Karpas-422 (cell line): ENCODE measurements at regions not wholly inside any gene's neighbourhood (a gene's known extent, or its start where the extent isn't known, plus 50 kb on each side); places are given as distances from the start of the nearest gene placed in this dataset.

Source experiments
- DNase-seq: peaks from one replicate; pipeline ENCODE4 v3.0.0-alpha.2; 2015
- H2AFZ ChIP-seq: fragments of 200-600 bp; sonication (generic); 2 replicates; pipeline ENCODE4 v1.6.1; 2014; ENCODE audit warnings: antibody characterized with exemption, low read length, mixed read lengths
- H3K27ac ChIP-seq: fragments of 200-600 bp; sonication (generic); 2 replicates; pipeline ENCODE4 v1.5.1; 2014; ENCODE audit warnings: mild to moderate bottlenecking, low read length, moderate library complexity
- H3K27me3 ChIP-seq: fragments of 200-600 bp; sonication (generic); 2 replicates; pipeline ENCODE4 v1.6.1; 2014; ENCODE audit warnings: low read length, mixed read lengths
- H3K36me3 ChIP-seq: fragments of 200-600 bp; sonication (generic); 2 replicates; pipeline ENCODE4 v1.6.1; 2014; ENCODE audit warnings: low read length, mixed read lengths; ENCODE audit not compliant: insufficient read depth
- H3K4me1 ChIP-seq: fragments of 200-600 bp; sonication (generic); 2 replicates; pipeline ENCODE4 v1.6.1; 2014; ENCODE audit warnings: mild to moderate bottlenecking, low read length, mixed read lengths
- H3K4me2 ChIP-seq: fragments of 200-600 bp; sonication (generic); 2 replicates; pipeline ENCODE4 v1.6.1; 2014; ENCODE audit warnings: low read length, low read depth, mild to moderate bottlenecking; ENCODE audit not compliant: poor library complexity, severe bottlenecking
- H3K4me3 ChIP-seq: fragments of 200-600 bp; sonication (generic); 2 replicates; pipeline ENCODE4 v1.5.1; 2014; ENCODE audit warnings: mild to moderate bottlenecking, antibody characterized with exemption, low read length, mixed read lengths
- H3K79me2 ChIP-seq: fragments of 200-600 bp; sonication (generic); 2 replicates; pipeline ENCODE4 v1.6.1; 2014; ENCODE audit warnings: mild to moderate bottlenecking, low read length, mixed read lengths
- H3K9ac ChIP-seq: fragments of 200-600 bp; sonication (generic); 2 replicates; pipeline ENCODE4 v1.6.0; 2014; ENCODE audit warnings: low read length
- H3K9me2 ChIP-seq: fragments of 200-600 bp; sonication (generic), shearing (Covaris generic); replicated peaks from 2 replicates; pipeline ENCODE4 v1.6.0; 2014; ENCODE audit warnings: mild to moderate bottlenecking, low read length, moderate library complexity; ENCODE audit not compliant: insufficient read depth
- H3K9me3 ChIP-seq: fragments of 300-700, 200-600 bp; sonication (generic); 2 replicates; pipeline ENCODE4 v1.6.1; 2014; ENCODE audit warnings: low read length, mixed read lengths
- H4K20me1 ChIP-seq: fragments of 200-600 bp; sonication (generic); 2 replicates; pipeline ENCODE4 v1.6.1; 2014; ENCODE audit warnings: mild to moderate bottlenecking, antibody characterized with exemption, low read length, low read depth; ENCODE audit not compliant: insufficient read depth

DNA sequence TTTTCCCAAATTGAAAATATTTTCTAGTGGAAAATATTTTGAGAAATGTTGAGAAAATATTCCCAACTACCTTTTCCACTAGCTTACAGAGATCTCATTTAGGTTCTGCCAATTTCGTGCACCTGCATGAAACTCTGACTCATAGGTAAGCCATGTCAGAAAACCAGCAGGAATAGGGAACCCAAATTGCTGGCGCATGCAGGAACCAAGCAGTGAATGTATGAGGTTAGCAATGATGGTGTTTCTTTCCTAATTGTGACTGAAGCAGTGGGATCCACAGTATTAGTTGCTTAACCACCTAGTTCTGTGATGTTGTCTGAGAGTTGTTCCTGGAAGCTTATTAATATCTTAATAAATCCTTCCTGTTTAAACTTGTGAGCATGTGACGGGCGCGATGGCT is 381.0 kb upstream of the TRAM1L1 start:
- H2AFZ ChIP-seq: no peak overlapping the region
- no peaks in the 10 kb centered on the region for H4K20me1 ChIP-seq
- no peaks in the 10 kb centered on the region for H3K79me2 ChIP-seq
- DNase-seq: no peak
- H3K4me1 ChIP-seq: no peaks in the 10 kb centered on the region
- H3K27me3 ChIP-seq: no peaks in the 10 kb centered on the region
- H3K9me2 ChIP-seq: 0 out of 2 replicates have a peak, but pooled peaks cover 1% of the 10 kb centered on the region
- peaks cover 6% of the 10 kb centered on the region for H3K9me3 ChIP-seq
- H3K9ac ChIP-seq: no peak overlapping the region
- no peak overlapping the region for H3K27ac ChIP-seq
- H3K4me3 ChIP-seq: no peak overlapping the region
- no peaks in the 10 kb centered on the region for H3K36me3 ChIP-seq
- no peak overlapping the region for H3K4me2 ChIP-seq

DNA sequence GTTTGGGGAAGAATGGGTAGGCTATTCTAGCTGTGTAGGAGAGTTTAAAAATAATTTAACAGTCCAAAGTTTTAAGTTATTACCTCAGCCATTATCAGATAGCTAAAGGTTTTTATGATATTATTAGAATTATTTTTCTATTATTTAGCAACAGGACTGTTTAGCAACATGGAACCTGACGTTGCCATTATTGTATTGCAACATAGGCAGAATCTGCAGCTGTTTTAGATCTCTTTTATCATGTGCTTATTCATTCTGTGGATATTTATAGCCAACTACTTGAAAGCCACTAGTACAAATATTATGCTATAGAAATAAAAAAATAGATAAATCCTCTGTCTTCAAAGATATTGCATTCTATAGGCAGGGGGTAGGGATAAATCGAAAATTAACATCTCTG is 382.0 kb upstream of the TRAM1L1 start:
- Histone ChIP-seq H3K9me3 (peaks cover 9% of the 10 kb centered on the region), H4K20me1 (no peaks in the 10 kb centered on the region), H3K4me2 (no peak overlapping the region), H3K27me3 (no peaks in the 10 kb centered on the region), H3K9ac (no peak overlapping the region), H3K4me1 (no peaks in the 10 kb centered on the region), H3K27ac (no peak overlapping the region), H3K79me2 (no peaks in the 10 kb centered on the region), H3K4me3 (no peak overlapping the region), H3K9me2 (no peaks in the 10 kb centered on the region), H2AFZ (no peak overlapping the region), H3K36me3 (no peaks in the 10 kb centered on the region)
- DNase-seq: no peak

DNA sequence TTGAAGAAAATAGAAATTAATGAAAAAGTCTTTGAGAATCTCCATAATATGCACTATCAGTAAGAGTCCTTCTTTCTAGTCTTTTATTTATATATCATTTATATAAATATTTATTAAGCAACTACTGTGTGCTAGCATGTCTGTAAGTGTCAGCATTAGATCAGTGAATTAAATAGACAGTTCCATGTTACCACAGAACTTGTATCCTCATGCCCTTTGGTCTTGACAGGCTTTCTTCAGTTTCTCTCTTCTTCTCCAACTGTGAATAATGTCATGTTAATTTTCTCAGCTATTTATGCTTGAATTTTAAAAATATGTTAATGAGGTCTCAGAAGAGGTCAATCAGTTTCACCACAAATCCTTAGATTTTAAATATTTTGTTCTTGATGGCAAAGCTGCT is 389.6 kb upstream of the TRAM1L1 start:
- no peak for DNase-seq
- Histone ChIP-seq H3K4me3 (no peak overlapping the region), H3K4me1 (no peaks in the 10 kb centered on the region), H3K27ac (no peak overlapping the region), H3K27me3 (no peaks in the 10 kb centered on the region), H3K9me2 (no peaks in the 10 kb centered on the region), H4K20me1 (no peaks in the 10 kb centered on the region), H3K79me2 (no peaks in the 10 kb centered on the region), H3K36me3 (no peaks in the 10 kb centered on the region), H3K4me2 (no peak overlapping the region), H2AFZ (no peak overlapping the region), H3K9ac (no peak overlapping the region), H3K9me3 (peaks cover 10% of the 10 kb centered on the region)

DNA sequence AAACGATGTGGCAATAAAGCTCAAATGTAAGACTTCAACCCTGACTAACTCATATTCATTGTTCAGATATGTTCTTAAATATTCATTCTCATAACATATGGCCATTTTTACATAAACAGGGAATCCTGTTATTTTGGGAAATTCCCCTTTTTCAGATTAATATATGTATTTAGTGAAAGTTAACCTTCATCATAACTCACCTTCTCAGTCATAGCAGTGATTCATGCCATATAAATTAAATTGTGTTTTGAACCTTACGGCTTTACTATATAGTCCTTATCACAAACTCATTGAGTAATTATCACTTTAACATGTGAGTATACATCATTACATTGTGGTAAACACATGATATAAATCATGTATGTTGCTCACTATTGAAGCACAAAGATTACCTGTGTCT is 392.5 kb upstream of the TRAM1L1 start:
- H3K4me2 ChIP-seq: no peak overlapping the region
- no peak overlapping the region for H3K4me3 ChIP-seq
- H4K20me1 ChIP-seq: no peaks in the 10 kb centered on the region

DNA sequence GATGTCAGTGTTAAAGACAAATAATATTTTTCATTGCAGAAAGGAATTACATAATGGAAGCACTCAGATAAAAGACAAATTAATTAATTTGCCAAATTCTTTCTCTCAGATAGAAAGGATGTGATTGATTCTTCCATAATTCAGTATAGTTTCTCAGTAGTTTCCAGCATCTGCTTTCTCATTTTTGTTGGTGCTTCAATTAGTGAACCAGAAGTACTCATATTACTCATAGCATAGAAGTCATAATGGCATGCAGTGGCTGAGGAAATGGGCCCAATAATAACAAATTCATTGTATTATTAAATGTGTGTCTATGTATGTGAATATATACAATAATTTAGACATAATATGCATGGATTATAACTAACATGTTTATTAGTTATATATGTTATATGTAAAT is 393.3 kb upstream of the TRAM1L1 start:
- Histone ChIP-seq H3K79me2 (no peaks in the 10 kb centered on the region), H3K27ac (no peak overlapping the region), H2AFZ (no peak overlapping the region), H3K27me3 (no peaks in the 10 kb centered on the region), H3K4me2 (no peak overlapping the region), H4K20me1 (no peaks in the 10 kb centered on the region), H3K9me2 (no peaks in the 10 kb centered on the region), H3K4me3 (no peak overlapping the region), H3K36me3 (no peaks in the 10 kb centered on the region), H3K4me1 (no peaks in the 10 kb centered on the region), H3K9me3 (peaks cover 6% of the 10 kb centered on the region; the same call in 1 of the 2 replicates), H3K9ac (no peak overlapping the region)
- no peak for DNase-seq

More for the DNA sequence above, 392.5 kb upstream of the TRAM1L1 start:
- Histone ChIP-seq H3K27ac (no peak overlapping the region), H3K9ac (no peak overlapping the region), H3K79me2 (no peaks in the 10 kb centered on the region), H3K27me3 (no peaks in the 10 kb centered on the region), H3K4me1 (no peaks in the 10 kb centered on the region), H3K9me3 (peaks cover 6% of the 10 kb centered on the region; the same call in 1 of the 2 replicates), H3K36me3 (no peaks in the 10 kb centered on the region), H3K9me2 (no peaks in the 10 kb centered on the region), H2AFZ (no peak overlapping the region)
- no peak for DNase-seq

DNA sequence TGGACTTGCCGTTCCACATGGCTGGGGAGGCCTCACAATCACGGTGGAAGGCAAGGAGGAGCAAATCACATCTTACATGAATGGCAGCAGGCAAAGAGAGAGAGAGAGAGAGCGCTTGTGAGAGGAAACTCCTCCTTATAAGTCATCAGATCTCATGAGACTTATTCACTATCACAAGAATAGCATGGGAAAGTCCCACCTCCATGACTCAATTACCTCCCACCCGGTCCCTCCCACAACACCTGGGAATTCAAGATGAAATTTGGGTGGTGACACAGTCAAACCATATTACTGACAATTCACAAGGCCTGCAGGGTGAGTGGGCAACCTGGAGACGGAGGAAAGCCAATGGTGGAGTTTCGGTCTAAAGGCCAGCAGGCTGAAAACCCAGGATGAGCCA is 394.3 kb upstream of the TRAM1L1 start:
- Histone ChIP-seq H3K4me1 (no peaks in the 10 kb centered on the region), H3K9ac (no peak overlapping the region), H4K20me1 (no peaks in the 10 kb centered on the region), H2AFZ (no peak overlapping the region), H3K9me3 (peaks cover 3% of the 10 kb centered on the region; the same call in 1 of the 2 replicates), H3K27ac (no peak overlapping the region), H3K4me2 (no peak overlapping the region), H3K79me2 (no peaks in the 10 kb centered on the region), H3K9me2 (no peaks in the 10 kb centered on the region), H3K36me3 (no peaks in the 10 kb centered on the region), H3K4me3 (no peak overlapping the region), H3K27me3 (no peaks in the 10 kb centered on the region)
- no peak for DNase-seq

DNA sequence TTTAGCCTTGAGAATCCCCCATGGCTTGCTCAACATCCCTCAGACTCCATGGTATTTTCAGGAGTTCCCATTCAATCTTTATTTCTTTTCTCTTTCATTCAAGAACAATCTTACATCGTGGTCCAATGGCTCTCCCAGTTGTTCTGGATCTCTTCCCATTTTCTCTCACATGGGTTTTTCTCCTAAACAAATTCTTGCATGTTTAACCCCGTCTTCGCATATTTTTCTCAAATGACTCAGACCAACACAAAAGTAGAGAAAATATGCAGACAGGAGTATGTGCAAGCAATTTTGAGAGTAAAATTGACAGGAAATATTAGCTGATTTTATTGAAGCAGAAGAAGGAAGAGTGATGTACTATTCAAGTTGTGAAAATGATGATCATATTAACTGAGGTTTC is 396.4 kb upstream of the TRAM1L1 start:
- peaks cover 6% of the 10 kb centered on the region; the same call in 1 of the 2 replicates for H3K9me3 ChIP-seq
- H3K4me3 ChIP-seq: no peak overlapping the region
- H3K36me3 ChIP-seq: no peaks in the 10 kb centered on the region
- no peak overlapping the region for H3K4me2 ChIP-seq
- no peaks in the 10 kb centered on the region for H4K20me1 ChIP-seq
- no peak overlapping the region for H3K9ac ChIP-seq
- H3K4me1 ChIP-seq: no peaks in the 10 kb centered on the region
- H3K27me3 ChIP-seq: no peaks in the 10 kb centered on the region
- H3K79me2 ChIP-seq: no peaks in the 10 kb centered on the region
- H2AFZ ChIP-seq: no peak overlapping the region
- no peak overlapping the region for H3K27ac ChIP-seq
- no peaks in the 10 kb centered on the region for H3K9me2 ChIP-seq
- no peak for DNase-seq

DNA sequence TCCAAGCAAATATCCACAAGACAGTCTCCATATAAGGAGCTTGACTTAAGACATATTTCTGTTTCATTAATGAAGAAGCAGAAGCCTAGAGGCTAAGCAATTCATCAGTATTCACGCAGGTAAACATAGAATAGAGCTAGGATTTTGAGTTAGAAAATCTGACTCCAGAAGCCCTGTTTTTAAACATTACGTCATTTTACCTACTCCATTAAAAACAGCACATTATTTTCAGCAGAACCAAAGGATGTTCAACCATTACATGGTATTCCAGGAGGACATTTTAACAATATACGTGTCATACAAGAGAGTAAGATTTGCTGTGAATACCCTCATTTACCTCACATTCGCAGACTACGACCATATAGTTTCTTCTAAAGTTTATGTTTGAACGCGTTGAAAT is 403.3 kb upstream of the TRAM1L1 start:
- Histone ChIP-seq H3K4me1 (no peaks in the 10 kb centered on the region), H3K79me2 (no peaks in the 10 kb centered on the region)
- DNase-seq: no peak

DNA sequence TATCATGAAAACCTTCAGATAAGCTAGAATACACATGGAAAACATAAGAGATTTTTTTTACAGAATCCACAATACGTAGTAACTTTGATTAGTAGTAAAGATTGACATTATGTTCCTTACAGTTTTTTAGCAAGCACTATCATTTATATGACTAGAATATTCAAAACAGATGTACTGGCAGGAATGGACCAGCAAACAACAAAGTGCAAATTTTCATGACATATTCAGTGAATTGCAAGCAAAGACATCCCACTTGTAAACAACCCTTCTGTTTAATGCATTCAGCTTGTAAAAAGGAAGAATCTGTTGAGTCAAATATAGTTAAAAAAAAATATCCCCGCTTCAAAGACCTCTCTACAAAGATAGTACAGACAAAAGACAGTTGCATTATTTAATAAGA is 403.7 kb upstream of the TRAM1L1 start:
- Histone ChIP-seq H4K20me1 (no peaks in the 10 kb centered on the region), H3K4me3 (no peak overlapping the region), H3K9me2 (no peaks in the 10 kb centered on the region), H3K27ac (no peak overlapping the region), H3K9me3 (peaks cover 6% of the 10 kb centered on the region; the same call in 1 of the 2 replicates), H3K9ac (no peak overlapping the region), H3K4me2 (no peak overlapping the region), H2AFZ (no peak overlapping the region), H3K79me2 (no peaks in the 10 kb centered on the region), H3K36me3 (no peaks in the 10 kb centered on the region), H3K27me3 (no peaks in the 10 kb centered on the region), H3K4me1 (no peaks in the 10 kb centered on the region)
- DNase-seq: no peak

More for the DNA sequence above, 403.3 kb upstream of the TRAM1L1 start:
- H3K4me3 ChIP-seq: no peak overlapping the region
- H4K20me1 ChIP-seq: no peaks in the 10 kb centered on the region
- H3K4me2 ChIP-seq: no peak overlapping the region
- H3K36me3 ChIP-seq: no peaks in the 10 kb centered on the region
- no peak overlapping the region for H3K27ac ChIP-seq
- H3K9ac ChIP-seq: no peak overlapping the region
- no peaks in the 10 kb centered on the region for H3K27me3 ChIP-seq
- H3K9me3 ChIP-seq: peaks cover 6% of the 10 kb centered on the region; the same call in 1 of the 2 replicates
- no peak overlapping the region for H2AFZ ChIP-seq
- H3K9me2 ChIP-seq: no peaks in the 10 kb centered on the region
